Peyer's patch (tissue), 4 donors: ENCODE measurements at regions not wholly inside any gene's neighbourhood (a gene's known extent, or its start where the extent isn't known, plus 50 kb on each side); places are given as distances from the start of the nearest gene placed in this dataset.

Experiments used
- POLR2A ChIP-seq, 2 donors: fragments of 450-650 bp; IDR thresholded peaks; one replicate each; pipeline ENCODE4 v1.5.1; 2017; ENCODE audit warnings: antibody characterized with exemption in 2 of 2, mild to moderate bottlenecking in 2 of 2, moderate library complexity in 2 of 2
- TF ChIP-seq, protein P1 (sequence below), 6 experiments: fragments of 450-650 bp in 4 of 6; fragments of 200-600 bp in 2 of 6; sonication (generic) in 1 of 6; IDR thresholded peaks; one replicate each; pipeline ENCODE4 v1.5.1; 2017 to 2019; ENCODE audit warnings: antibody characterized with exemption in 6 of 6, mild to moderate bottlenecking in 3 of 6, moderate library complexity in 1 of 6

DNA sequence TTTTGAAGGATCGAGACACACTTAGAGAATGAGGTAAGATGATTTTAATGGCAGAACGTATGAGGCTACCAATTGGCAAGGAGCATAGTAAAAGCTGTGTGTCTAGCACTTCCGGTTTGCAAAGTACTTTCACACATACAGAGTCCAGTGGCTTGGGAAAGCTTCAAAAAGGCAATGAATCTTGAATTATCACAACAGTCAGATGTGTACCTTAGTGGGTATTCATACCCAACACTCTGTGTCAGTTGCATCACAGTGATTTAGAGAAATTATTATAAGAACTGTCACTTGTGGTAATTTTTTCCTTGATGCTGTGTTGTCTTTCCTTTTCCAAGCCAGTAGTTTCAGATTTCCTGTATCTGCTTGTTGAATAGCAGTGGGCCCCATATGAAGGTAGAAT is 424.1 kb downstream of the PCNX1 start:
- TF ChIP-seq, protein P1, sequence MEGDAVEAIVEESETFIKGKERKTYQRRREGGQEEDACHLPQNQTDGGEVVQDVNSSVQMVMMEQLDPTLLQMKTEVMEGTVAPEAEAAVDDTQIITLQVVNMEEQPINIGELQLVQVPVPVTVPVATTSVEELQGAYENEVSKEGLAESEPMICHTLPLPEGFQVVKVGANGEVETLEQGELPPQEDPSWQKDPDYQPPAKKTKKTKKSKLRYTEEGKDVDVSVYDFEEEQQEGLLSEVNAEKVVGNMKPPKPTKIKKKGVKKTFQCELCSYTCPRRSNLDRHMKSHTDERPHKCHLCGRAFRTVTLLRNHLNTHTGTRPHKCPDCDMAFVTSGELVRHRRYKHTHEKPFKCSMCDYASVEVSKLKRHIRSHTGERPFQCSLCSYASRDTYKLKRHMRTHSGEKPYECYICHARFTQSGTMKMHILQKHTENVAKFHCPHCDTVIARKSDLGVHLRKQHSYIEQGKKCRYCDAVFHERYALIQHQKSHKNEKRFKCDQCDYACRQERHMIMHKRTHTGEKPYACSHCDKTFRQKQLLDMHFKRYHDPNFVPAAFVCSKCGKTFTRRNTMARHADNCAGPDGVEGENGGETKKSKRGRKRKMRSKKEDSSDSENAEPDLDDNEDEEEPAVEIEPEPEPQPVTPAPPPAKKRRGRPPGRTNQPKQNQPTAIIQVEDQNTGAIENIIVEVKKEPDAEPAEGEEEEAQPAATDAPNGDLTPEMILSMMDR (IDR thresholded peaks at IDR 0.05): no peak
- no peak for TF ChIP-seq POLR2A (IDR thresholded peaks at IDR 0.05)
